Stimulated activated CD4-positive, alpha-beta T cell treated with anti-CD3 and anti-CD28 coated beads, Interleukin-4, amount 100 ng/mL, for 4 hours (primary cell): ENCODE measurements at regions not wholly inside any gene's neighbourhood (a gene's known extent, or its start where the extent isn't known, plus 50 kb on each side); places are given as distances from the start of the nearest gene placed in this dataset.
A peak's percentile ranks its signal among the peaks of the same experiment; 100 is the strongest.

Experiments used
- DNase-seq, 2 experiments: peaks; one replicate each; pipeline ENCODE4 v3.0.0-alpha.2; 2020

- no peak for DNase-seq
These were observed 50.0 kb upstream of the CLDN5 start for GRCh38 chr22:19574247-19574646.

- peak; percentile 47 to 69 for DNase-seq
These were observed 52.5 kb upstream of the CLDN5 start for GRCh38 chr22:19576460-19577421.

- no peak for DNase-seq
These were observed 53.3 kb upstream of the CLDN5 start for GRCh38 chr22:19577422-19577966.

GRCh38 chr22:19578180-19579004 lies 54.2 kb upstream of the CLDN5 start:
- DNase-seq: no peak

- DNase-seq: no peak
These were observed 55.1 kb upstream of the CLDN5 start for GRCh38 chr22:19579115-19579811.

- no peak for DNase-seq
These were observed 55.7 kb upstream of the CLDN5 start for GRCh38 chr22:19579880-19580279.

GRCh38 chr22:19580291-19580890 lies 56.2 kb upstream of the CLDN5 start:
- no peak for DNase-seq

- DNase-seq: no peak
These were observed 58.0 kb upstream of the CLDN5 start for GRCh38 chr22:19582033-19582693.

- DNase-seq: no peak
These were observed 62.9 kb upstream of the CLDN5 start for GRCh38 chr22:19586922-19587684.

- DNase-seq: no peak
These were observed 66.5 kb upstream of the CLDN5 start for GRCh38 chr22:19590696-19591095.

- DNase-seq: no peak
These were observed 67.4 kb upstream of the CLDN5 start for GRCh38 chr22:19591568-19591967.

GRCh38 chr22:19592464-19592863 lies 68.3 kb upstream of the CLDN5 start:
- DNase-seq: no peak

GRCh38 chr22:19593991-19594569 lies 69.9 kb upstream of the CLDN5 start:
- DNase-seq: no peak

- no peak for DNase-seq
These were observed 71.3 kb upstream of the CLDN5 start for GRCh38 chr22:19595532-19595931.

- DNase-seq: no peak
These were observed 72.6 kb upstream of the CLDN5 start for GRCh38 chr22:19596680-19597398.

GRCh38 chr22:19597399-19597735 lies 73.2 kb upstream of the CLDN5 start:
- DNase-seq: peak in 1 of 2 experiments; percentile 41

- DNase-seq: no peak
These were observed 74.0 kb upstream of the CLDN5 start for GRCh38 chr22:19598054-19598855.

- DNase-seq: no peak
These were observed 74.8 kb upstream of the CLDN5 start for GRCh38 chr22:19599004-19599403.

- no peak for DNase-seq
These were observed 75.5 kb upstream of the CLDN5 start for GRCh38 chr22:19599626-19600243.
